Heart right ventricle (tissue), 16 donors: ENCODE measurements at regions not wholly inside any gene's neighbourhood (a gene's known extent, or its start where the extent isn't known, plus 50 kb on each side); places are given as distances from the start of the nearest gene placed in this dataset.
"Not testable (repeated sequence)": the region's sequence is repeated elsewhere in the genome, so short reads cannot be mapped to it uniquely, and the experiment has no call there.

Experiments
- ATAC-seq, 8 donors: fragments of 200-7000 bp; cut with Tn5 transposase; one replicate each; pipeline ENCODE4 v1.9.1; 2020; ENCODE audit warnings: mild to moderate bottlenecking in 8 of 8, moderate library complexity in 8 of 8, moderate number of reproducible peaks in 1 of 8
- DNase-seq, 2 donors: peaks; one replicate each; pipeline ENCODE4 v3.0.0-alpha.2; 2020
- H3K27ac ChIP-seq, 10 donors: fragments of 200-600 bp; sonication (generic) in 2 of 10; one replicate each; pipeline versions ENCODE4 v1.5.0 to v1.8.0; 2020 to 2022; ENCODE audit warnings: mild to moderate bottlenecking in 3 of 10
- H3K27me3 ChIP-seq, 7 donors: fragments of 200-600 bp; one replicate each; pipeline ENCODE4 v1.8.0; 2021 to 2022; ENCODE audit warnings: mild to moderate bottlenecking in 2 of 7
- H3K36me3 ChIP-seq, 9 donors: fragments of 200-600 bp; sonication (generic) in 1 of 9; one replicate each; pipeline versions ENCODE4 v1.5.0 to v1.8.0; 2020 to 2022; ENCODE audit warnings: mild to moderate bottlenecking in 2 of 9
- H3K4me1 ChIP-seq, 9 donors: fragments of 200-600 bp; sonication (generic) in 1 of 9; one replicate each; pipeline versions ENCODE4 v1.5.0 to v1.8.0; 2020 to 2022; ENCODE audit warnings: mild to moderate bottlenecking in 4 of 9
- H3K4me3 ChIP-seq, 10 donors: fragments of 200-600 bp; sonication (generic) in 2 of 10; one replicate each; pipeline versions ENCODE4 v1.5.0 to v1.8.0; 2020 to 2022; ENCODE audit warnings: mild to moderate bottlenecking in 7 of 10, moderate library complexity in 2 of 10
- H3K9me3 ChIP-seq, 11 donors: fragments of 200-600 bp in 10 of 11; sonication (generic) in 2 of 11; one replicate each; pipeline versions ENCODE4 v1.5.0 to v1.8.0; 2013 to 2022; ENCODE audit warnings: mild to moderate bottlenecking in 2 of 11, control low read depth in 1 of 11, moderate library complexity in 1 of 11
- CTCF ChIP-seq, 9 donors: fragments of 200-600 bp; sonication (generic) in 2 of 9; IDR thresholded peaks; one replicate each; pipeline versions ENCODE4 v1.5.0 to v1.8.0; 2021 to 2022; ENCODE audit warnings: antibody characterized with exemption in 9 of 9, mild to moderate bottlenecking in 5 of 9, moderate library complexity in 1 of 9
- WGBS, 2 donors: extraction: QIAGEN DNeasy Blood & Tissue Kit; methylation state at CpG; one replicate each; pipeline ENCODE4 v1.1.7; 2013; ENCODE audit warnings: inconsistent platforms in 1 of 2; 5-methylcytosine and 5-hydroxymethylcytosine counted together
- intact Hi-C, 10 donors: fragments of 100-400 bp; cut with DNase I; formaldehyde crosslinking; loops; one replicate each; pipeline versions ENCODE4 v1.11.1 to v1.14.2; 2022
- donor health status: Arrhythmogenic right ventricular cardiomyopathy.
- donor health status: ischemic (EF 13 %, LVEDD 7.1; RV severe dilation, severe dysfunction).
- donor health status: healthy with polysubstance abuse.
- donor health status: DM: no; HTN: yes; CAD: no.
- donor health status: DM: no; HTN: no; CAD: no.
- donor health status: ischemic (EF 25% LVEDD 6.9; RV normal size, moderate dysfunction).
- donor health status: ischemic (EF 25% LVEDD 5.7; RV mildly dilated, moderate dysfunction).
- donor health status: healthy.
- donor health status: DM: yes; HTN: yes; CAD: no.
- donor health status: Ischemic cardiomyopathy.
- donor health status: ischemic (EF 35%, LVEDD 5.7; RV mildly dilated, moderate dysfunction).
- donor health status: nonischemic (EF 11% LVEDD 7.7; RV severe dilation, severe dysfunction).
- donor health status: DM: yes; HTN: yes; CAD: no.
- donor health status: PGD.
- donor health status: ischemic (EF 29% LVEDD 5.4; RV normal size, mild dysfunction).
- donor health status: nonischemic (EF 23%, LVEDD 6.1; RV moderate dilation, normal function).

- no peak for TF ChIP-seq CTCF (IDR thresholded peaks at IDR 0.05)
- H3K9me3 ChIP-seq, result peaks cover 0 to 18% (median 0%) of the 10 kb centered on the region in 11 donors
- DNase-seq (no peak), ATAC-seq (no peak)
- intact Hi-C loops, result no loop called here
- H3K27ac ChIP-seq, result no peak overlapping the region
- no peaks in the 10 kb centered on the region for H3K36me3 ChIP-seq
- no peaks in the 10 kb centered on the region for H3K27me3 ChIP-seq
- no peak overlapping the region for H3K4me3 ChIP-seq
- no peaks in the 10 kb centered on the region for H3K4me1 ChIP-seq
Observed at GRCh38 chrX:86964321-86964720, 553.3 kb upstream of the KLHL4 start.

GRCh38 chrX:86981326-86981879 is 536.2 kb upstream of the KLHL4 start:
- no peak for ATAC-seq
- no peaks in the 10 kb centered on the region for H3K36me3 ChIP-seq
- WGBS, 2 donors, result 86 to 90% methylated on average over 2 of the region's 2 CpGs
- no peaks in the 10 kb centered on the region for H3K4me1 ChIP-seq
- H3K4me3 ChIP-seq, result no peak overlapping the region
- no peaks in the 10 kb centered on the region for H3K9me3 ChIP-seq
- TF ChIP-seq CTCF (IDR thresholded peaks at IDR 0.05), result no peak
- DNase-seq, result no peak
- H3K27me3 ChIP-seq, result no peaks in the 10 kb centered on the region
- intact Hi-C loops, result no loop called here
- H3K27ac ChIP-seq, result no peak overlapping the region

- H3K9me3 ChIP-seq, H3K27ac ChIP-seq, H3K27me3 ChIP-seq, H3K4me3 ChIP-seq, intact Hi-C loops, DNase-seq, H3K4me1 ChIP-seq, H3K36me3 ChIP-seq, ATAC-seq: not testable (repeated sequence)
- WGBS, 2 donors, result 74 to 85% methylated on average over 4 of the region's 4 CpGs
Observed at GRCh38 chrX:86987351-86987750, 530.3 kb upstream of the KLHL4 start.

- H3K27me3 ChIP-seq, result no peaks in the 10 kb centered on the region
- H3K36me3 ChIP-seq, result no peaks in the 10 kb centered on the region
- no peak overlapping the region for H3K27ac ChIP-seq
- ATAC-seq (no peak), DNase-seq (no peak)
- intact Hi-C loops, result no loop called here
- H3K4me3 ChIP-seq, result no peak overlapping the region
- no peak for TF ChIP-seq CTCF (IDR thresholded peaks at IDR 0.05)
- H3K4me1 ChIP-seq, result no peaks in the 10 kb centered on the region
- H3K9me3 ChIP-seq, result peaks cover 0 to 15% (median 0%) of the 10 kb centered on the region in 11 donors
Observed at GRCh38 chrX:87003031-87003430, 514.6 kb upstream of the KLHL4 start.

- Histone ChIP-seq H3K9me3 (peaks cover 0 to 15% (median 0%) of the 10 kb centered on the region in 11 donors), H3K27me3 (peaks cover 0 to 6% (median 0%) of the 10 kb centered on the region in 7 donors), H3K4me1 (no peaks in the 10 kb centered on the region), H3K27ac (no peak overlapping the region), H3K36me3 (no peaks in the 10 kb centered on the region), H3K4me3 (no peak overlapping the region)
- DNase-seq, result no peak
- intact Hi-C loops, result no loop called here
- 69 to 82% methylated on average over 3 of the region's 3 CpGs for WGBS, 2 donors
- no peak for ATAC-seq
- TF ChIP-seq CTCF (IDR thresholded peaks at IDR 0.05), result no peak
Observed at GRCh38 chrX:87005183-87005582, 512.4 kb upstream of the KLHL4 start.
